Endothelial cell (in vitro differentiated cells): ENCODE measurements at regions not wholly inside any gene's neighbourhood (a gene's known extent, or its start where the extent isn't known, plus 50 kb on each side); places are given as distances from the start of the nearest gene placed in this dataset.

Experiments used
- DNase-seq: peaks from one replicate; pipeline ENCODE4 v3.0.0; 2021; ENCODE audit warnings: low spot score
- H3K27ac Mint-ChIP-seq: one replicate; pipeline ENCODE4 v1.8.0; 2021; ENCODE audit warnings: mixed read lengths, inconsistent platforms; ENCODE audit not compliant: unreplicated experiment
- H3K27me3 Mint-ChIP-seq: one replicate; pipeline ENCODE4 v1.8.0; 2021; ENCODE audit warnings: mild to moderate bottlenecking, moderate library complexity, mixed read lengths, inconsistent platforms; ENCODE audit not compliant: unreplicated experiment
- H3K36me3 Mint-ChIP-seq: one replicate; pipeline ENCODE4 v1.8.0; 2021; ENCODE audit warnings: mild to moderate bottlenecking, low read depth, mixed read lengths, inconsistent platforms; ENCODE audit not compliant: unreplicated experiment
- H3K4me1 Mint-ChIP-seq: one replicate; pipeline ENCODE4 v1.8.0; 2021; ENCODE audit warnings: mild to moderate bottlenecking, mixed read lengths, inconsistent platforms; ENCODE audit not compliant: unreplicated experiment
- H3K4me3 Mint-ChIP-seq: one replicate; pipeline ENCODE4 v1.8.0; 2021; ENCODE audit warnings: mild to moderate bottlenecking, mixed read lengths, inconsistent platforms; ENCODE audit not compliant: unreplicated experiment
- H3K9me3 Mint-ChIP-seq: one replicate; pipeline ENCODE4 v1.8.0; 2021; ENCODE audit warnings: mixed read lengths, inconsistent platforms; ENCODE audit not compliant: unreplicated experiment
- CTCF ChIP-seq: fragments of 200-600 bp; sonication (generic); IDR thresholded peaks from one replicate; pipeline ENCODE4 v1.5.0; 2021; ENCODE audit warnings: antibody characterized with exemption; ENCODE audit not compliant: unreplicated experiment

- peaks cover 2% of the 10 kb centered on the region for H3K4me1 Mint-ChIP-seq
- H3K36me3 Mint-ChIP-seq: no peaks in the 10 kb centered on the region
- DNase-seq: no peak
- no peak for TF ChIP-seq CTCF
- H3K27ac Mint-ChIP-seq: no peak overlapping the region
- H3K27me3 Mint-ChIP-seq: no peaks in the 10 kb centered on the region
- H3K4me3 Mint-ChIP-seq: no peak overlapping the region
- H3K9me3 Mint-ChIP-seq: no peaks in the 10 kb centered on the region
Observed at GRCh38 chr2:22897428-22897827, 487.6 kb upstream of the KLHL29 start.

DNA sequence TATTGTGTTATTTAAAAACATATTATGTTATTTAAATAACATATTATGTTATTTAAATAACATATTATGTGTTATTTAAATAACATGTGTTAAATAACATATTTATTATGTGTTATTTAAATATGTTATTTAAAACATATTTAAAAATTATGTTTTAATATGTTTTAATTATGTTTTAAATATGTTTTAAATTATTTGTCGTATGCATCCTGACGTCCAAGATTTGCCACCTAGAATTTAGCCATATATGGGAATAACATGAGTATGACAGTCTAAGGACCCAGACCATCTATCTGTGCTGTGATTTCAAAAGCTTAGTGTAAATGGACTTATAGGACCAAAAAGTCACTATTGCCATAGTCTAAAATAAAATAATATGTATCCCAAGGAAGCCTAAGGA is 484.3 kb upstream of the KLHL29 start:
- TF ChIP-seq CTCF: no peak
- H3K27me3 Mint-ChIP-seq: no peaks in the 10 kb centered on the region
- no peak overlapping the region for H3K4me3 Mint-ChIP-seq
- no peaks in the 10 kb centered on the region for H3K9me3 Mint-ChIP-seq
- H3K27ac Mint-ChIP-seq: no peak overlapping the region
- H3K4me1 Mint-ChIP-seq: peaks cover 2% of the 10 kb centered on the region
- no peak for DNase-seq
- H3K36me3 Mint-ChIP-seq: no peaks in the 10 kb centered on the region

- Mint-ChIP-seq H3K27ac (no peak overlapping the region), H3K9me3 (no peaks in the 10 kb centered on the region), H3K36me3 (no peaks in the 10 kb centered on the region), H3K4me1 (peaks cover 2% of the 10 kb centered on the region), H3K27me3 (no peaks in the 10 kb centered on the region), H3K4me3 (no peak overlapping the region)
- no peak for DNase-seq
- TF ChIP-seq CTCF: no peak
Observed at GRCh38 chr2:22901471-22902179, 483.4 kb upstream of the KLHL29 start.

DNA sequence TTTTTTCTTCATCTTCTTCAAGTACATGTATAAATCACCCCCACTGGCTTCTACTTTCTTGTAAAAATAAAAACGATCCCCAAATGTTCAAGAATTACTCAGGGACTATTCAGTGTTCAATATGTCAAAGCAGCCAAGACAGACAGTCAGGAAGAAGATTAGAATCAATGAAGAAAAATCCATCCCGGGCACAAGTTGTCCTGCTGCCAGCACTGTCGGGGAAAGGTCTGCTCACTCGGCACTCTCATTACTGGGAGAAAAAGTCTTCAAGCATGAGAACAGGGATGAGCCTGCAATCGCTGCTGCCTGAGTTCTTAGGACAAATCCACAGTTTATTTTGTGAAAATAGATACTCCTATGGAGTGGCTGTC is 482.8 kb upstream of the KLHL29 start:
- Mint-ChIP-seq H3K27ac (no peak overlapping the region), H3K4me1 (peaks cover 3% of the 10 kb centered on the region), H3K36me3 (no peaks in the 10 kb centered on the region)

More for the DNA sequence above, 482.8 kb upstream of the KLHL29 start:
- H3K27me3 Mint-ChIP-seq: no peaks in the 10 kb centered on the region
- no peak for TF ChIP-seq CTCF
- no peak for DNase-seq
- no peak overlapping the region for H3K4me3 Mint-ChIP-seq
- no peaks in the 10 kb centered on the region for H3K9me3 Mint-ChIP-seq
